Nephron progenitor cell (in vitro differentiated cells): ENCODE measurements at regions not wholly inside any gene's neighbourhood (a gene's known extent, or its start where the extent isn't known, plus 50 kb on each side); places are given as distances from the start of the nearest gene placed in this dataset.
"Not testable (repeated sequence)": the region's sequence is repeated elsewhere in the genome, so short reads cannot be mapped to it uniquely, and the experiment has no call there.

ENCODE experiments used
- DNase-seq: peaks from one replicate; pipeline ENCODE4 v3.0.0; 2021
- H3K27ac Mint-ChIP-seq: 2 replicates; pipeline ENCODE4 v1.8.0; 2021; ENCODE audit warnings: mild to moderate bottlenecking, moderate library complexity, mixed read lengths
- H3K27me3 Mint-ChIP-seq: 2 replicates; pipeline ENCODE4 v1.8.0; 2021; ENCODE audit warnings: mild to moderate bottlenecking, low read depth, mixed read lengths; ENCODE audit not compliant: poor library complexity
- H3K36me3 Mint-ChIP-seq: 2 replicates; pipeline ENCODE4 v1.8.0; 2021; ENCODE audit warnings: low read depth, mixed read lengths
- H3K4me1 Mint-ChIP-seq: 2 replicates; pipeline ENCODE4 v1.8.0; 2021; ENCODE audit warnings: mixed read lengths
- H3K4me3 Mint-ChIP-seq: 2 replicates; pipeline ENCODE4 v1.8.0; 2021; ENCODE audit warnings: mild to moderate bottlenecking, moderate library complexity, mixed read lengths
- H3K9me3 Mint-ChIP-seq: 2 replicates; pipeline ENCODE4 v1.8.0; 2021; ENCODE audit warnings: mild to moderate bottlenecking, moderate library complexity, mixed read lengths
- TF ChIP-seq, protein P1 (sequence below): fragments of 200-600 bp; sonication (generic); IDR thresholded peaks from 2 replicates; pipeline ENCODE4 v1.5.0; 2021; ENCODE audit warnings: antibody characterized with exemption

DNA sequence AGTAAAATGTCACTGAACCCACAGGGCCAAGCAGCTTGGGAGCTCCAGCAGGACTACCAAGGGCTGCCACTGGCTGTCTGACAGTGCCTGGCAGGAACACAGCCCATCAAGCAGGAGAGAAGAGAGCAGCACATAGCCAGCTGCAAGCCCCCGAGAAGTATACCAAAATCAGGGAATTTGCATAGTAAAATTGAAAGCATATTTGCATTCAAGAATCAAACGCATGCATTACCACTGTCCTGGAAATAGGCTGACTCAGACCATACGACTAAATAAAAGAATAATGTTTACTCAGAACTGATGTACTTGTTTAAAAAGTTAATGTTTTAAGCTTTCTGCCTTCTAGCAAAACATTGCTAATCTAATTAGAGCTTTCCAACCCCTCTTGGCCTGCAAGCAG lies 298.1 kb downstream of the TFAP2B start:
- no peak for DNase-seq
- H3K4me1 Mint-ChIP-seq: no peaks in the 10 kb centered on the region
- no peak overlapping the region for H3K4me3 Mint-ChIP-seq
- H3K27me3 Mint-ChIP-seq: peaks cover 3% of the 10 kb centered on the region
- TF ChIP-seq, protein P1, sequence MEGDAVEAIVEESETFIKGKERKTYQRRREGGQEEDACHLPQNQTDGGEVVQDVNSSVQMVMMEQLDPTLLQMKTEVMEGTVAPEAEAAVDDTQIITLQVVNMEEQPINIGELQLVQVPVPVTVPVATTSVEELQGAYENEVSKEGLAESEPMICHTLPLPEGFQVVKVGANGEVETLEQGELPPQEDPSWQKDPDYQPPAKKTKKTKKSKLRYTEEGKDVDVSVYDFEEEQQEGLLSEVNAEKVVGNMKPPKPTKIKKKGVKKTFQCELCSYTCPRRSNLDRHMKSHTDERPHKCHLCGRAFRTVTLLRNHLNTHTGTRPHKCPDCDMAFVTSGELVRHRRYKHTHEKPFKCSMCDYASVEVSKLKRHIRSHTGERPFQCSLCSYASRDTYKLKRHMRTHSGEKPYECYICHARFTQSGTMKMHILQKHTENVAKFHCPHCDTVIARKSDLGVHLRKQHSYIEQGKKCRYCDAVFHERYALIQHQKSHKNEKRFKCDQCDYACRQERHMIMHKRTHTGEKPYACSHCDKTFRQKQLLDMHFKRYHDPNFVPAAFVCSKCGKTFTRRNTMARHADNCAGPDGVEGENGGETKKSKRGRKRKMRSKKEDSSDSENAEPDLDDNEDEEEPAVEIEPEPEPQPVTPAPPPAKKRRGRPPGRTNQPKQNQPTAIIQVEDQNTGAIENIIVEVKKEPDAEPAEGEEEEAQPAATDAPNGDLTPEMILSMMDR: no peak
- H3K27ac Mint-ChIP-seq: no peak overlapping the region
- H3K9me3 Mint-ChIP-seq: peaks cover 12% of the 10 kb centered on the region
- no peaks in the 10 kb centered on the region for H3K36me3 Mint-ChIP-seq

DNA sequence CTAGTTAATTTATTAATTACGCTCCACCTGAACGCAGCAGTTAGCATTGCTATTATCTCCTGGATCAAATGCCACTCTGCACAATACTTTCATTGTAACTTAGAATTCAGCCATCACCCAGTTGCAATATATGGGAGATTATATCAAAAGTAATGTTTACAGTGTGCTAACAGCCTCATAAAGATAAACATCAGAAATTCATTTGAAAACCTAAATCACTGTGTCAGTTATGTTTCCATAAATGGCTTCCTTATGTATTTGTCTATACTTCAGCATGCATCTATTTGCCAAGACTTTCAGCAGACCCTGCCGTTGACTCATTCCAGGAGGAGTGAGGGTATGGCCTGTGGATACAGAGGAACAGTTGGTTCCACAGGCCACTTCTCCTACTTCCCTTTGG lies 300.1 kb downstream of the TFAP2B start:
- TF ChIP-seq, protein P1: no peak
- H3K4me1 Mint-ChIP-seq: no peaks in the 10 kb centered on the region
- no peak overlapping the region for H3K4me3 Mint-ChIP-seq
- H3K36me3 Mint-ChIP-seq: no peaks in the 10 kb centered on the region
- H3K27me3 Mint-ChIP-seq: peaks cover 3% of the 10 kb centered on the region
- H3K27ac Mint-ChIP-seq: no peak overlapping the region
- H3K9me3 Mint-ChIP-seq: peaks cover 20% of the 10 kb centered on the region
- DNase-seq: no peak

DNA sequence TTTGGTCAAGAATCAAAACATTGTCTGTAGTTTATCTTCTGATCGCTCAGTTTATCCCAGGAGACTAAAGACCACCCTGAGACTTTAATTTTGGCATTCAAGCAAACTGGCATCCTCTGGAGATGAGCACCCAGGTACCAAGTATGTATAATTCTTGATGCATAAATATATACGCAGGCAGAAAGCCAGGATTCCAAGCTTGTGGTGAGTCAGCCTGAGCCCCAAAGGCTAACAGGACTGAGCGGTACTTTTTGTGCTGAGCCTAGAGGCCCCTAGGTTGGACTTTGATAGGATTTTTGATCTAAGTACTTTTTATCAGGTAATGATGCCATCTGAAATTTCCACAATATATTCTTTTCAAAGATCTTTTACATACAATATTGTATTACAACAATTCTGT lies 301.3 kb downstream of the TFAP2B start:
- H3K27ac Mint-ChIP-seq: no peak overlapping the region
- TF ChIP-seq, protein P1: no peak
- no peak for DNase-seq
- H3K9me3 Mint-ChIP-seq: peaks cover 20% of the 10 kb centered on the region
- H3K4me3 Mint-ChIP-seq: no peak overlapping the region
- no peaks in the 10 kb centered on the region for H3K36me3 Mint-ChIP-seq
- H3K27me3 Mint-ChIP-seq: peaks cover 3% of the 10 kb centered on the region
- H3K4me1 Mint-ChIP-seq: no peaks in the 10 kb centered on the region

DNA sequence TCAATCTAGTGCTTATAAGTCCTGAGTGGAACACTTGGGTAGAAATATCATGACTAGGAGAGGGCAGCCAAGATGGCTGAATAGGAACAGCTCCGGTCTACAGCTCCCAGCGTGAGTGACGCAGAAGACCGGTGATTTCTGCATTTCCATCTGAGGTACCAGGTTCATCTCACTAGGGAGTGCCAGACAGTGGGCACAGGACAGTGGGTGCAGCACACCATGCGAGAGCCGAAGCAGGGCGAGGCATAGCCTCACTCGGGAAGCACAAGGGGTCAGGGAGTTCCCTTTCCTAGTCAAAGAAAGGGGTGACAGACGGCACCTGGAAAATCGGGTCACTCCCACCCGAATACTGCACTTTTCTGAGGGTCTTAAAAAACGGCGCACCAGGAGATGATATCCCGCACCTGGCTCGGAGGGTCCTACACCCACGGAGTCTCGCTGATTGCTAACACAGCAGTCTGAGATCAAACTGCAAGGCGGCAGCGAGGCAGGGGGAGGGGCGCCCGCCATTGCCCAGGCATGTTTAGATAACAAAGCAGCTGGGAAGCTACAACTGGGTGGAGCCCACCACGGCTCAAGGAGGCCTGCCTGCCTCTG lies 302.8 kb downstream of the TFAP2B start:
- H3K4me3 Mint-ChIP-seq, H3K27me3 Mint-ChIP-seq, DNase-seq, H3K27ac Mint-ChIP-seq, H3K36me3 Mint-ChIP-seq, H3K4me1 Mint-ChIP-seq: not testable (repeated sequence)
- peaks cover 20% of the 10 kb centered on the region for H3K9me3 Mint-ChIP-seq

GRCh38 chr6:51129043-51129442 lies 310.4 kb downstream of the TFAP2B start:
- Mint-ChIP-seq H3K36me3 (no peaks in the 10 kb centered on the region), H3K27ac (no peak overlapping the region), H3K27me3 (no peaks in the 10 kb centered on the region), H3K4me3 (no peak overlapping the region), H3K9me3 (peaks cover 16% of the 10 kb centered on the region), H3K4me1 (no peaks in the 10 kb centered on the region)
- TF ChIP-seq, protein P1: no peak
- no peak for DNase-seq

DNA sequence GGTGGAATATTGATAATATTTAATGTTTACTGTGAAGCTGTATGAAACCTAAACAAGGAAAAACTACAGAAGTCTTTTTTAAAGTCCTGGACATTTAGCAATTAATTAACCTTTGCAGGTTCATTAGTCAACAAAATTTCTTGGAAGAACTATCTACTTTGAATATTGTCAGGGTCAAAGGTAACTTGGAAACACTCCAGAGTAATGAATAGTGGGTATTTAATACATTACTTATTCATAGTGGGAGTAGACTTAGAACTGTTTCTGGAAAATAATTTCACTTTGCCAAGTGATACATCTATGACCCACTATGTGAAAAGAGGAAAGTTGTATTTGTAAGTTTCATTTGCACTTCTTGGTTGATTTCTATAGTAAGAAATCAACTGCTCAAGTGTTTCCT lies 319.1 kb downstream of the TFAP2B start:
- TF ChIP-seq, protein P1: no peak
- no peaks in the 10 kb centered on the region for H3K27me3 Mint-ChIP-seq

More for the DNA sequence above, 319.1 kb downstream of the TFAP2B start:
- DNase-seq: no peak
- Mint-ChIP-seq H3K4me1 (no peaks in the 10 kb centered on the region), H3K36me3 (no peaks in the 10 kb centered on the region), H3K27ac (no peak overlapping the region), H3K9me3 (peaks cover 26% of the 10 kb centered on the region), H3K4me3 (no peak overlapping the region)
